HFFc6 (cell line): ENCODE measurements at regions not wholly inside any gene's neighbourhood (a gene's known extent, or its start where the extent isn't known, plus 50 kb on each side); places are given as distances from the start of the nearest gene placed in this dataset.

ENCODE experiments used
- DNase-seq: peaks from one replicate; pipeline ENCODE4 v3.0.0-alpha.2; 2018
- H3K27ac Mint-ChIP-seq: 2 replicates; pipeline ENCODE4 v1.8.0; 2020; ENCODE audit warnings: mild to moderate bottlenecking, mixed read lengths
- H3K27me3 Mint-ChIP-seq: 2 replicates; pipeline ENCODE4 v1.8.0; 2021; ENCODE audit warnings: mild to moderate bottlenecking, moderate library complexity, mixed read lengths; ENCODE audit not compliant: insufficient read depth
- H3K36me3 Mint-ChIP-seq: 2 replicates; pipeline ENCODE4 v1.8.0; 2021; ENCODE audit warnings: low read depth, mixed read lengths
- H3K4me1 Mint-ChIP-seq: 2 replicates; pipeline ENCODE4 v1.8.0; 2020; ENCODE audit warnings: low read depth, mixed read lengths
- H3K4me3 Mint-ChIP-seq: 2 replicates; pipeline ENCODE4 v1.8.0; 2020; ENCODE audit warnings: mild to moderate bottlenecking, moderate library complexity, mixed read lengths
- H3K9me3 Mint-ChIP-seq: 2 replicates; pipeline ENCODE4 v1.8.0; 2020; ENCODE audit warnings: mild to moderate bottlenecking, mixed read lengths
- CTCF ChIP-seq: fragments of 200-600 bp; sonication (generic); IDR thresholded peaks from 2 replicates; pipeline ENCODE4 v1.5.0; 2021; ENCODE audit warnings: antibody characterized with exemption, mild to moderate bottlenecking

GRCh38 chr2:147375073-147375472, 469.8 kb upstream of the ACVR2A start:
- no peak for TF ChIP-seq CTCF
- no peaks in the 10 kb centered on the region for H3K27me3 Mint-ChIP-seq
- DNase-seq, result no peak
- H3K27ac Mint-ChIP-seq, result no peak overlapping the region
- H3K9me3 Mint-ChIP-seq, result peaks cover 20% of the 10 kb centered on the region
- no peaks in the 10 kb centered on the region for H3K36me3 Mint-ChIP-seq
- H3K4me1 Mint-ChIP-seq, result no peaks in the 10 kb centered on the region
- H3K4me3 Mint-ChIP-seq, result no peak overlapping the region

- H3K4me1 Mint-ChIP-seq, result no peaks in the 10 kb centered on the region
- no peak overlapping the region for H3K27ac Mint-ChIP-seq
- H3K36me3 Mint-ChIP-seq, result no peaks in the 10 kb centered on the region
- no peak for DNase-seq
- no peak for TF ChIP-seq CTCF
- no peak overlapping the region for H3K4me3 Mint-ChIP-seq
- peaks cover 18% of the 10 kb centered on the region for H3K9me3 Mint-ChIP-seq
- no peaks in the 10 kb centered on the region for H3K27me3 Mint-ChIP-seq
These were observed 470.4 kb upstream of the ACVR2A start for GRCh38 chr2:147374423-147374811.

- Mint-ChIP-seq H3K36me3 (no peaks in the 10 kb centered on the region), H3K4me3 (no peak overlapping the region), H3K4me1 (no peaks in the 10 kb centered on the region), H3K9me3 (peaks cover 16% of the 10 kb centered on the region), H3K27me3 (no peaks in the 10 kb centered on the region), H3K27ac (no peak overlapping the region)
- no peak for TF ChIP-seq CTCF
- DNase-seq, result no peak
These were observed 470.9 kb upstream of the ACVR2A start for GRCh38 chr2:147373800-147374422.

- TF ChIP-seq CTCF, result no peak
- H3K4me3 Mint-ChIP-seq, result no peak overlapping the region
- no peaks in the 10 kb centered on the region for H3K27me3 Mint-ChIP-seq
- no peaks in the 10 kb centered on the region for H3K4me1 Mint-ChIP-seq
- no peaks in the 10 kb centered on the region for H3K36me3 Mint-ChIP-seq
- DNase-seq, result no peak
- H3K27ac Mint-ChIP-seq, result no peak overlapping the region
- peaks cover 25% of the 10 kb centered on the region for H3K9me3 Mint-ChIP-seq
These were observed 476.5 kb upstream of the ACVR2A start for GRCh38 chr2:147368306-147368705.

GRCh38 chr2:147366279-147366678, 478.6 kb upstream of the ACVR2A start:
- DNase-seq, result no peak
- Mint-ChIP-seq H3K36me3 (no peaks in the 10 kb centered on the region), H3K9me3 (peaks cover 37% of the 10 kb centered on the region), H3K4me3 (no peak overlapping the region), H3K27me3 (no peaks in the 10 kb centered on the region), H3K27ac (no peak overlapping the region), H3K4me1 (no peaks in the 10 kb centered on the region)
- TF ChIP-seq CTCF, result no peak

GRCh38 chr2:147365622-147366021, 479.2 kb upstream of the ACVR2A start:
- no peak for DNase-seq
- H3K27ac Mint-ChIP-seq, result no peak overlapping the region
- no peak for TF ChIP-seq CTCF

More at GRCh38 chr2:147365622-147366021, 479.2 kb upstream of the ACVR2A start:
- H3K4me3 Mint-ChIP-seq, result no peak overlapping the region
- no peaks in the 10 kb centered on the region for H3K27me3 Mint-ChIP-seq
- no peaks in the 10 kb centered on the region for H3K36me3 Mint-ChIP-seq
- no peaks in the 10 kb centered on the region for H3K4me1 Mint-ChIP-seq
- H3K9me3 Mint-ChIP-seq, result peaks cover 37% of the 10 kb centered on the region
